Left ventricle myocardium inferior (tissue), 1 donor: ENCODE measurements at regions not wholly inside any gene's neighbourhood (a gene's known extent, or its start where the extent isn't known, plus 50 kb on each side); places are given as distances from the start of the nearest gene placed in this dataset.

Experiments used
- DNase-seq: peaks from one replicate; pipeline ENCODE4 v3.0.0-alpha.2; 2020
- H3K27ac ChIP-seq: fragments of 200-600 bp; replicated peaks from 2 replicates; pipeline ENCODE4 v1.8.0; 2021
- H3K27me3 ChIP-seq: fragments of 200-600 bp; 2 replicates; pipeline ENCODE4 v1.8.0; 2021; ENCODE audit warnings: low read depth
- H3K36me3 ChIP-seq: fragments of 200-600 bp; 2 replicates; pipeline ENCODE4 v1.8.0; 2021
- H3K4me1 ChIP-seq: fragments of 200-600 bp; 2 replicates; pipeline ENCODE4 v1.8.0; 2021
- H3K4me3 ChIP-seq: fragments of 200-600 bp; 2 replicates; pipeline ENCODE4 v1.8.0; 2021; ENCODE audit warnings: mild to moderate bottlenecking, moderate library complexity
- H3K9me3 ChIP-seq: fragments of 200-600 bp; replicated peaks from 2 replicates; pipeline ENCODE4 v1.8.0; 2021
- intact Hi-C: fragments of 100-400 bp; cut with micrococcal nuclease; formaldehyde crosslinking; loops from one replicate; pipeline ENCODE4 v1.11.0; 2022
- TF ChIP-seq, protein P1 (sequence below): fragments of 200-600 bp; IDR thresholded peaks from 2 replicates; pipeline ENCODE4 v1.8.0; 2021; ENCODE audit warnings: antibody characterized with exemption, mild to moderate bottlenecking, borderline replicate concordance
- donor health status: DM: no; HTN: yes; CAD: no; lungs with severe emphysema.

DNA sequence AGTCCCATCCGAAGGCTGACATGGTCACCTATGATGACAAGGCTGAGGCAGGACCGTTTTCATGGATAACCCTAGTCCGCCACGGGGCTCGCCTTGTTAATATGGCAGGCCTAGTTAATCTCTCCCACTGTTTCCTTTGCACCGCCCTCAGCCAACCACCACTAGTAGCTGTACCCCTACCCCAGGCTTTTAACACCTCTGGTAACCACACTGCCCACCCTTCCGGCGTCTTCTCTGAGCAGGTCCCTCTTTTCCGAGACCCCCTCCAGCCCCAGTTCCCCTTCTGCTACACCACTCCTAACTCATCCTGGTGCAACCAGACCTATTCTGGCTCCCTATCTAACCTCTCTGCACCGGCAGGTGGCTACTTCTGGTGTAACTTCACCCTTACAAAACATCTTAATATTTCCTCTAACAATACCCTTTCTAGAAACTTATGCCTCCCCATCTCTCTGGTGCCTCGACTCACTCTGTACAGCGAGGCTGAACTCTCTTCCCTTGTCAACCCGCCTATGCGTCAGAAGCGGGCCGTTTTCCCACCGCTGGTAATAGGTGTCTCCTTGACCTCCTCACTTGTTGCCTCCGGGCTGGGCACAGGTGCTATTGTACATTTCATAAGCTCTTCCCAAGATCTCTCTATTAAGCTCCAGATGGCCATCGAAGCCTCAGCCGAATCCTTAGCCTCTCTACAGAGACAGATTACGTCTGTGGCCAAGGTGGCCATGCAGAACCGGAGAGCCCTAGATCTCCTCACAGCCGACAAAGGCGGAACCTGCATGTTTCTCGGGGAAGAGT lies 964.4 kb downstream of the RPA4 start:
- H3K27ac ChIP-seq = no peak overlapping the region
- no peaks in the 10 kb centered on the region for H3K4me1 ChIP-seq
- intact Hi-C loops = no loop called here
- H3K9me3 ChIP-seq = no peaks in the 10 kb centered on the region
- H3K36me3 ChIP-seq = no peaks in the 10 kb centered on the region
- DNase-seq = no peak
- TF ChIP-seq, protein P1, sequence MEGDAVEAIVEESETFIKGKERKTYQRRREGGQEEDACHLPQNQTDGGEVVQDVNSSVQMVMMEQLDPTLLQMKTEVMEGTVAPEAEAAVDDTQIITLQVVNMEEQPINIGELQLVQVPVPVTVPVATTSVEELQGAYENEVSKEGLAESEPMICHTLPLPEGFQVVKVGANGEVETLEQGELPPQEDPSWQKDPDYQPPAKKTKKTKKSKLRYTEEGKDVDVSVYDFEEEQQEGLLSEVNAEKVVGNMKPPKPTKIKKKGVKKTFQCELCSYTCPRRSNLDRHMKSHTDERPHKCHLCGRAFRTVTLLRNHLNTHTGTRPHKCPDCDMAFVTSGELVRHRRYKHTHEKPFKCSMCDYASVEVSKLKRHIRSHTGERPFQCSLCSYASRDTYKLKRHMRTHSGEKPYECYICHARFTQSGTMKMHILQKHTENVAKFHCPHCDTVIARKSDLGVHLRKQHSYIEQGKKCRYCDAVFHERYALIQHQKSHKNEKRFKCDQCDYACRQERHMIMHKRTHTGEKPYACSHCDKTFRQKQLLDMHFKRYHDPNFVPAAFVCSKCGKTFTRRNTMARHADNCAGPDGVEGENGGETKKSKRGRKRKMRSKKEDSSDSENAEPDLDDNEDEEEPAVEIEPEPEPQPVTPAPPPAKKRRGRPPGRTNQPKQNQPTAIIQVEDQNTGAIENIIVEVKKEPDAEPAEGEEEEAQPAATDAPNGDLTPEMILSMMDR = no peak
- H3K4me3 ChIP-seq = no peak overlapping the region
- no peaks in the 10 kb centered on the region for H3K27me3 ChIP-seq

DNA sequence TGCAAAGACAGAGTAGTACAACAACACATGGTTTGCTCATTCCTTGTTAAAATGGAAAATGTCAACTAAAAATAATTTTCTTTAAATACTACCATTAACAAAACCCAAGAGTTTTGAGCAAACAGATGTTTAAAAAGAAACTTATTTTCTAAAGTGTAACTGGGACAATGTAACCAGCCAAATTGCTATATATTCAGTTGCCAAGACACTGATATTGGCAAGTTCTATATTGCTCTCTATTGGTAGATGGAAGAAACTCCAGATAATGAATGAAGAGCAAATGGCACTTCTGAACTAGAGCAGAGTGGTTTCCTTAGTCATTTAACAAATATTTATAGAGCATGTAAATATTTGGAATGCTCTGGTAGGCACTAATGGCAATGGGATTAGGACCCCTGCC lies 966.2 kb downstream of the RPA4 start:
- intact Hi-C loops = no loop called here
- no peak overlapping the region for H3K4me3 ChIP-seq
- no peak overlapping the region for H3K27ac ChIP-seq
- no peaks in the 10 kb centered on the region for H3K9me3 ChIP-seq
- TF ChIP-seq, protein P1 = no peak
- H3K27me3 ChIP-seq = no peaks in the 10 kb centered on the region
- no peak for DNase-seq
- H3K4me1 ChIP-seq = no peaks in the 10 kb centered on the region
- H3K36me3 ChIP-seq = no peaks in the 10 kb centered on the region

DNA sequence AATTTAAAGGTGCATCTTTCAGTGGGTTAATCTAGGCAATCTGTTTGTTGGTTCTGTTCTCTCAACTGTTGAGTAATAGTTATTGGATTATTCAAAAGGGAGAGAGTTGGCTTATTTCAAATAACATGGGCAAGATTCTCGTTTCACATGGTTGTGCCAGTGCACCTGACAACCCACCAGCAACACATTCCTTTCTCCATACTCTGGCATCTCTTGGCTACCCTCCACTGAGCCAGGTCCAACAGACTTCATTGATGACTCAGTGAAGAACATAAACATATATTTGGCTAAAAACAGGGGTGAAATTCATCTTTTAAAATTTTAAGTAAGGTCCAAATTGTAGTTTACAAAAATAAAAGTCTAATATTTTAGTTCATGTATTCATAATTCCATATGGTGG lies 967.2 kb downstream of the RPA4 start:
- H3K4me1 ChIP-seq = no peaks in the 10 kb centered on the region
- no peak overlapping the region for H3K4me3 ChIP-seq
- no peaks in the 10 kb centered on the region for H3K36me3 ChIP-seq
- H3K27me3 ChIP-seq = no peaks in the 10 kb centered on the region
- H3K9me3 ChIP-seq = no peaks in the 10 kb centered on the region
- intact Hi-C loops = no loop called here
- no peak overlapping the region for H3K27ac ChIP-seq
- no peak for DNase-seq
- TF ChIP-seq, protein P1 = no peak

DNA sequence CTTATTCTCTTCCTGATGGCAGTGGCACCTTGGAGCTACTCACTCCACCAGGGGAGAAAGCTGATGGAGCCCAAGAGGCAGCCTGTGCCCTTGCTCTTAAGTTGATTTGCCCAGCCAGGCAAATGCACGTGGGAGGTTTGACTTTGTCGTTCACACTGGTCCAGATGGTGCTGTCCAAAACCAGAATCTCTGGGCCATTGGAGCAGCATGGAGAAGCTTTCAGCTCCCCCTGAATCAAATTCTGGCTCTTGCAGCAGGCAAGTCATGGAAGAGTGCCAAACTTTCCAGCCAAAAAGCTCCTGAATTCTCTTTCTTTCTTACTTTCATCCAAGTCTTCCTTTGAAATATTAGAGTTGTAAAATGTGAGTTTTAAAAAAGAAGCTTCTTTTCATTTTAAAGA lies 970.4 kb downstream of the RPA4 start:
- H3K9me3 ChIP-seq = no peaks in the 10 kb centered on the region
- no peaks in the 10 kb centered on the region for H3K36me3 ChIP-seq
- H3K27ac ChIP-seq = no peak overlapping the region
- intact Hi-C loops = no loop called here
- no peaks in the 10 kb centered on the region for H3K4me1 ChIP-seq
- TF ChIP-seq, protein P1 = no peak
- no peaks in the 10 kb centered on the region for H3K27me3 ChIP-seq
- DNase-seq = no peak
- H3K4me3 ChIP-seq = no peak overlapping the region

DNA sequence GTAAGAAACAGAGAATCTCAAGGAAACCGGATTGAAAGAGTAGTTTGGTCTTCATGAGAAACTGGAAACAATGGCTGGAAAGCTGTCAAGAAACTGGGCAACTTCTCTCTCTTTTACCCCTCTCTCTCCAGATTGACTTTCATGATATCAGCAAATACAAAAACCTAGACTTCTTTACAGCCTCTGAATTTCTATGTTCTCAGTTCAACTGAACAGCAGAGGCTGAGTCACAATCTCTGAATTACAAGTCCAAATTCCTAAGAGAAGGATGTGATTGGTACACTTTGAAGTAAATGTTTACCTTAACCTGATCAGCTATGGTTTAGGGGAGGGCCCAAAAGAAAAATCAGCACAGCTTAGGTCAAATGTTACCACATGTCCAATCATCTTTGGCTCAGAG lies 974.9 kb downstream of the RPA4 start:
- intact Hi-C loops = no loop called here
- no peaks in the 10 kb centered on the region for H3K27me3 ChIP-seq
- no peak overlapping the region for H3K27ac ChIP-seq
- no peaks in the 10 kb centered on the region for H3K4me1 ChIP-seq
- H3K9me3 ChIP-seq = no peaks in the 10 kb centered on the region
- H3K36me3 ChIP-seq = no peaks in the 10 kb centered on the region
- TF ChIP-seq, protein P1 = no peak
- DNase-seq = no peak
- no peak overlapping the region for H3K4me3 ChIP-seq
